ENCODE measurements at regions not wholly inside any gene's neighbourhood (a gene's known extent, or its start where the extent isn't known, plus 50 kb on each side); places are given as distances from the start of the nearest gene placed in this dataset.

GRCh38 chr15:48028712-48029111 lies 92.1 kb upstream of the SLC24A5 start:
- no peak overlapping the region for H3K9ac ChIP-seq (ENCODE audit: low read length)
- H3K4me2 ChIP-seq (ENCODE audit: low read length) = no peak overlapping the region
- no CpG with 5 or more reads among the region's 2 CpGs for WGBS (ENCODE audit: extremely low coverage, insufficient coverage, low lambda C conversion rate)
- H3K36me3 ChIP-seq (ENCODE audit: control insufficient read depth, insufficient read depth, low read length) = no peaks in the 10 kb centered on the region
- no peak overlapping the region for H3K4ac ChIP-seq (ENCODE audit: low read depth, low read length)
- H3K23ac ChIP-seq (ENCODE audit: low read length) = no peak overlapping the region
- DNase-seq = no peak
- H2AK5ac ChIP-seq (ENCODE audit: low read length) = no peak overlapping the region
- no peak overlapping the region for H2BK15ac ChIP-seq (replicated peaks; ENCODE audit: low read depth)
- H2BK5ac ChIP-seq (ENCODE audit: low read length) = no peak overlapping the region
- H3K79me2 ChIP-seq (ENCODE audit: control insufficient read depth, insufficient read depth, low read length) = no peaks in the 10 kb centered on the region
- H3K27me3 ChIP-seq (ENCODE audit: insufficient read depth, low read length, poor library complexity) = no peaks in the 10 kb centered on the region
- no peak overlapping the region for H4K5ac ChIP-seq (ENCODE audit: low read length)
- no peaks in the 10 kb centered on the region for H3K4me1 ChIP-seq (ENCODE audit: control insufficient read depth, low read depth, low read length)
- H3K18ac ChIP-seq (ENCODE audit: low read length) = no peak overlapping the region
- H3K27ac ChIP-seq (ENCODE audit: low read depth, low read length) = no peak overlapping the region
- H3K79me1 ChIP-seq (ENCODE audit: low read length) = no peaks in the 10 kb centered on the region
- no peak overlapping the region for H3K4me3 ChIP-seq (ENCODE audit: low read length)
- H3K56ac ChIP-seq (ENCODE audit: low read length) = no peak overlapping the region
- no peak overlapping the region for H2BK120ac ChIP-seq (ENCODE audit: low read depth, low read length)
- no peak overlapping the region for H4K8ac ChIP-seq (ENCODE audit: low read depth, low read length)

- H4K5ac ChIP-seq (ENCODE audit: low read length) = no peak overlapping the region
- H3K27me3 ChIP-seq (ENCODE audit: insufficient read depth, low read length, poor library complexity) = no peaks in the 10 kb centered on the region
- no peaks in the 10 kb centered on the region for H3K36me3 ChIP-seq (ENCODE audit: control insufficient read depth, insufficient read depth, low read length)
- no peak overlapping the region for H3K4me3 ChIP-seq (ENCODE audit: low read length)
- no peak overlapping the region for H4K8ac ChIP-seq (ENCODE audit: low read depth, low read length)
- H3K9ac ChIP-seq (ENCODE audit: low read length) = no peak overlapping the region
- H2BK15ac ChIP-seq (replicated peaks; ENCODE audit: low read depth) = no peak overlapping the region
- no peak overlapping the region for H2AK5ac ChIP-seq (ENCODE audit: low read length)
- H2BK120ac ChIP-seq (ENCODE audit: low read depth, low read length) = no peak overlapping the region
- H3K4ac ChIP-seq (ENCODE audit: low read depth, low read length) = no peak overlapping the region
- no peak overlapping the region for H2BK5ac ChIP-seq (ENCODE audit: low read length)
- H3K79me2 ChIP-seq (ENCODE audit: control insufficient read depth, insufficient read depth, low read length) = no peaks in the 10 kb centered on the region
- no peaks in the 10 kb centered on the region for H3K4me1 ChIP-seq (ENCODE audit: control insufficient read depth, low read depth, low read length)
- H3K4me2 ChIP-seq (ENCODE audit: low read length) = no peak overlapping the region
- H3K23ac ChIP-seq (ENCODE audit: low read length) = no peak overlapping the region
- no peak overlapping the region for H3K56ac ChIP-seq (ENCODE audit: low read length)
- no peak for DNase-seq
- no CpG with 5 or more reads among the region's 2 CpGs for WGBS (ENCODE audit: extremely low coverage, insufficient coverage, low lambda C conversion rate)
- H3K18ac ChIP-seq (ENCODE audit: low read length) = no peak overlapping the region
- H3K27ac ChIP-seq (ENCODE audit: low read depth, low read length) = no peak overlapping the region
- H3K79me1 ChIP-seq (ENCODE audit: low read length) = no peaks in the 10 kb centered on the region
Observed at GRCh38 chr15:48029642-48030041, 91.1 kb upstream of the SLC24A5 start.

GRCh38 chr15:48031466-48031865 lies 89.3 kb upstream of the SLC24A5 start:
- Histone ChIP-seq H3K79me1 (ENCODE audit: low read length) (no peaks in the 10 kb centered on the region), H3K4me3 (ENCODE audit: low read length) (no peak overlapping the region), H2BK120ac (ENCODE audit: low read depth, low read length) (no peak overlapping the region), H3K18ac (ENCODE audit: low read length) (no peak overlapping the region), H3K9ac (ENCODE audit: low read length) (no peak overlapping the region), H4K8ac (ENCODE audit: low read depth, low read length) (no peak overlapping the region), H3K79me2 (ENCODE audit: control insufficient read depth, insufficient read depth, low read length) (no peaks in the 10 kb centered on the region), H3K4me1 (ENCODE audit: control insufficient read depth, low read depth, low read length) (no peaks in the 10 kb centered on the region), H3K56ac (ENCODE audit: low read length) (no peak overlapping the region), H2BK5ac (ENCODE audit: low read length) (no peak overlapping the region), H3K36me3 (ENCODE audit: control insufficient read depth, insufficient read depth, low read length) (no peaks in the 10 kb centered on the region), H4K5ac (ENCODE audit: low read length) (no peak overlapping the region), H3K27ac (ENCODE audit: low read depth, low read length) (no peak overlapping the region), H3K27me3 (ENCODE audit: insufficient read depth, low read length, poor library complexity) (no peaks in the 10 kb centered on the region), H2BK15ac (replicated peaks; ENCODE audit: low read depth) (no peak overlapping the region), H3K4me2 (ENCODE audit: low read length) (no peak overlapping the region), H2AK5ac (ENCODE audit: low read length) (no peak overlapping the region), H3K4ac (ENCODE audit: low read depth, low read length) (no peak overlapping the region), H3K23ac (ENCODE audit: low read length) (no peak overlapping the region)
- no CpG with 5 or more reads among the region's 1 CpG for WGBS (ENCODE audit: extremely low coverage, insufficient coverage, low lambda C conversion rate)
- no peak for DNase-seq

- no peaks in the 10 kb centered on the region for H3K79me1 ChIP-seq (ENCODE audit: low read length)
- H3K27ac ChIP-seq (ENCODE audit: low read depth, low read length) = no peak overlapping the region
- no peak overlapping the region for H3K9ac ChIP-seq (ENCODE audit: low read length)
- H3K23ac ChIP-seq (ENCODE audit: low read length) = no peak overlapping the region
- H2BK120ac ChIP-seq (ENCODE audit: low read depth, low read length) = no peak overlapping the region
- H3K36me3 ChIP-seq (ENCODE audit: control insufficient read depth, insufficient read depth, low read length) = no peaks in the 10 kb centered on the region
- H2AK5ac ChIP-seq (ENCODE audit: low read length) = no peak overlapping the region
- H3K56ac ChIP-seq (ENCODE audit: low read length) = no peak overlapping the region
- H4K8ac ChIP-seq (ENCODE audit: low read depth, low read length) = no peak overlapping the region
- no peaks in the 10 kb centered on the region for H3K4me1 ChIP-seq (ENCODE audit: control insufficient read depth, low read depth, low read length)
- no peak overlapping the region for H4K5ac ChIP-seq (ENCODE audit: low read length)
- no peaks in the 10 kb centered on the region for H3K79me2 ChIP-seq (ENCODE audit: control insufficient read depth, insufficient read depth, low read length)
- WGBS (ENCODE audit: extremely low coverage, insufficient coverage, low lambda C conversion rate) = no CpG with 5 or more reads among the region's 6 CpGs
- H3K27me3 ChIP-seq (ENCODE audit: insufficient read depth, low read length, poor library complexity) = no peaks in the 10 kb centered on the region
- no peak for DNase-seq
- no peak overlapping the region for H2BK15ac ChIP-seq (replicated peaks; ENCODE audit: low read depth)
- H3K4me3 ChIP-seq (ENCODE audit: low read length) = no peak overlapping the region
- H2BK5ac ChIP-seq (ENCODE audit: low read length) = no peak overlapping the region
- H3K4me2 ChIP-seq (ENCODE audit: low read length) = no peak overlapping the region
- H3K18ac ChIP-seq (ENCODE audit: low read length) = no peak overlapping the region
- no peak overlapping the region for H3K4ac ChIP-seq (ENCODE audit: low read depth, low read length)
Observed at GRCh38 chr15:48031973-48032372, 88.8 kb upstream of the SLC24A5 start.

GRCh38 chr15:48032911-48033310 lies 87.9 kb upstream of the SLC24A5 start:
- H3K4ac ChIP-seq (ENCODE audit: low read depth, low read length) = no peak overlapping the region
- no peak overlapping the region for H3K56ac ChIP-seq (ENCODE audit: low read length)
- no peak overlapping the region for H2BK15ac ChIP-seq (replicated peaks; ENCODE audit: low read depth)
- no peak overlapping the region for H2AK5ac ChIP-seq (ENCODE audit: low read length)
- no peaks in the 10 kb centered on the region for H3K79me1 ChIP-seq (ENCODE audit: low read length)
- no peak overlapping the region for H2BK5ac ChIP-seq (ENCODE audit: low read length)
- no peak overlapping the region for H3K4me2 ChIP-seq (ENCODE audit: low read length)
- H3K79me2 ChIP-seq (ENCODE audit: control insufficient read depth, insufficient read depth, low read length) = no peaks in the 10 kb centered on the region
- H4K5ac ChIP-seq (ENCODE audit: low read length) = no peak overlapping the region
- no peaks in the 10 kb centered on the region for H3K36me3 ChIP-seq (ENCODE audit: control insufficient read depth, insufficient read depth, low read length)
- WGBS (ENCODE audit: extremely low coverage, insufficient coverage, low lambda C conversion rate) = no CpG with 5 or more reads among the region's 2 CpGs
- DNase-seq = no peak
- no peak overlapping the region for H3K23ac ChIP-seq (ENCODE audit: low read length)
- no peak overlapping the region for H3K18ac ChIP-seq (ENCODE audit: low read length)
- H3K27me3 ChIP-seq (ENCODE audit: insufficient read depth, low read length, poor library complexity) = no peaks in the 10 kb centered on the region
- H3K4me1 ChIP-seq (ENCODE audit: control insufficient read depth, low read depth, low read length) = no peaks in the 10 kb centered on the region
- H3K27ac ChIP-seq (ENCODE audit: low read depth, low read length) = no peak overlapping the region
- H4K8ac ChIP-seq (ENCODE audit: low read depth, low read length) = no peak overlapping the region
- H3K9ac ChIP-seq (ENCODE audit: low read length) = no peak overlapping the region
- H2BK120ac ChIP-seq (ENCODE audit: low read depth, low read length) = no peak overlapping the region
- no peak overlapping the region for H3K4me3 ChIP-seq (ENCODE audit: low read length)

GRCh38 chr15:48038221-48038620 lies 82.6 kb upstream of the SLC24A5 start:
- Histone ChIP-seq H2BK15ac (replicated peaks; ENCODE audit: low read depth) (no peak overlapping the region), H3K56ac (ENCODE audit: low read length) (no peak overlapping the region), H3K27me3 (ENCODE audit: insufficient read depth, low read length, poor library complexity) (no peaks in the 10 kb centered on the region), H3K18ac (ENCODE audit: low read length) (no peak overlapping the region), H3K79me1 (ENCODE audit: low read length) (no peaks in the 10 kb centered on the region), H4K5ac (ENCODE audit: low read length) (no peak overlapping the region), H4K8ac (ENCODE audit: low read depth, low read length) (no peak overlapping the region), H3K4ac (ENCODE audit: low read depth, low read length) (no peak overlapping the region), H2BK5ac (ENCODE audit: low read length) (no peak overlapping the region), H2AK5ac (ENCODE audit: low read length) (no peak overlapping the region), H3K9ac (ENCODE audit: low read length) (no peak overlapping the region), H3K36me3 (ENCODE audit: control insufficient read depth, insufficient read depth, low read length) (no peaks in the 10 kb centered on the region), H3K4me1 (ENCODE audit: control insufficient read depth, low read depth, low read length) (no peaks in the 10 kb centered on the region), H3K79me2 (ENCODE audit: control insufficient read depth, insufficient read depth, low read length) (no peaks in the 10 kb centered on the region), H3K4me3 (ENCODE audit: low read length) (no peak overlapping the region), H3K4me2 (ENCODE audit: low read length) (no peak overlapping the region), H3K27ac (ENCODE audit: low read depth, low read length) (no peak overlapping the region), H3K23ac (ENCODE audit: low read length) (no peak overlapping the region), H2BK120ac (ENCODE audit: low read depth, low read length) (no peak overlapping the region)
- no peak for DNase-seq
- WGBS (ENCODE audit: extremely low coverage, insufficient coverage, low lambda C conversion rate) = no CpG with 5 or more reads among the region's 2 CpGs
